Endodermal cell (in vitro differentiated cells): ENCODE measurements at regions not wholly inside any gene's neighbourhood (a gene's known extent, or its start where the extent isn't known, plus 50 kb on each side); places are given as distances from the start of the nearest gene placed in this dataset.

Source experiments
- DNase-seq: peaks from one replicate; pipeline ENCODE4 v3.0.0-alpha.2; 2017
- H3K27ac ChIP-seq: 2 replicates; pipeline ENCODE4 v1.5.1; 2013; ENCODE audit warnings: mild to moderate bottlenecking, low read depth, low read length, moderate library complexity
- H3K27me3 ChIP-seq: 2 replicates; pipeline ENCODE4 v1.6.1; 2013; ENCODE audit warnings: mild to moderate bottlenecking, low read length, moderate library complexity; ENCODE audit not compliant: insufficient read depth, control insufficient read depth, poor library complexity, severe bottlenecking
- H3K36me3 ChIP-seq: 2 replicates; pipeline ENCODE4 v1.7.0; 2013; ENCODE audit warnings: mild to moderate bottlenecking, low read length, moderate library complexity; ENCODE audit not compliant: control insufficient read depth, insufficient read depth
- H3K4me1 ChIP-seq: one replicate; pipeline ENCODE4 v1.7.0; 2013; ENCODE audit warnings: low read length; ENCODE audit not compliant: control insufficient read depth, insufficient read depth
- H3K4me3 ChIP-seq: 2 replicates; pipeline ENCODE4 v1.5.1; 2013; ENCODE audit warnings: mild to moderate bottlenecking, low read length, moderate library complexity
- H3K9ac ChIP-seq: 2 replicates; pipeline ENCODE4 v1.6.1; 2013; ENCODE audit warnings: mild to moderate bottlenecking, low read length, moderate library complexity; ENCODE audit not compliant: poor library complexity, severe bottlenecking; ENCODE audit errors: extremely low read depth
- H3K9me3 ChIP-seq: 2 replicates; pipeline ENCODE4 v1.6.1; 2013; ENCODE audit warnings: mild to moderate bottlenecking, low read length, moderate library complexity; ENCODE audit not compliant: control insufficient read depth
- H3K27ac Mint-ChIP-seq: 2 replicates; pipeline ENCODE4 v1.8.0; 2020; ENCODE audit warnings: mixed read lengths
- H3K27me3 Mint-ChIP-seq: 2 replicates; pipeline ENCODE4 v1.8.0; 2021; ENCODE audit warnings: mild to moderate bottlenecking, mixed read lengths; ENCODE audit not compliant: insufficient read depth
- H3K36me3 Mint-ChIP-seq: 2 replicates; pipeline ENCODE4 v1.8.0; 2020; ENCODE audit warnings: low read depth, mixed read lengths
- H3K4me1 Mint-ChIP-seq: 2 replicates; pipeline ENCODE4 v1.8.0; 2020; ENCODE audit warnings: mixed read lengths
- H3K4me3 Mint-ChIP-seq: 2 replicates; pipeline ENCODE4 v1.8.0; 2020; ENCODE audit warnings: mild to moderate bottlenecking, moderate library complexity, mixed read lengths
- H3K9me3 Mint-ChIP-seq: 2 replicates; pipeline ENCODE4 v1.8.0; 2020; ENCODE audit warnings: mild to moderate bottlenecking, mixed read lengths
- WGBS, 2 experiments: methylation state at CpG; one replicate each; pipeline versions ENCODE4 v1.1.5 to v1.1.7; 2013; ENCODE audit warnings: missing lambda C conversion rate in 2 of 2, mixed read lengths in 1 of 2; ENCODE audit not compliant: insufficient coverage in 1 of 2, insufficient read length in 1 of 2; 5-methylcytosine and 5-hydroxymethylcytosine counted together
- TF ChIP-seq, protein P1 (sequence below): fragments of 200-600 bp; sonication (generic); conservative IDR thresholded peaks from 2 replicates; pipeline ENCODE4 v1.5.0; 2021; ENCODE audit warnings: antibody characterized with exemption, mild to moderate bottlenecking

DNA sequence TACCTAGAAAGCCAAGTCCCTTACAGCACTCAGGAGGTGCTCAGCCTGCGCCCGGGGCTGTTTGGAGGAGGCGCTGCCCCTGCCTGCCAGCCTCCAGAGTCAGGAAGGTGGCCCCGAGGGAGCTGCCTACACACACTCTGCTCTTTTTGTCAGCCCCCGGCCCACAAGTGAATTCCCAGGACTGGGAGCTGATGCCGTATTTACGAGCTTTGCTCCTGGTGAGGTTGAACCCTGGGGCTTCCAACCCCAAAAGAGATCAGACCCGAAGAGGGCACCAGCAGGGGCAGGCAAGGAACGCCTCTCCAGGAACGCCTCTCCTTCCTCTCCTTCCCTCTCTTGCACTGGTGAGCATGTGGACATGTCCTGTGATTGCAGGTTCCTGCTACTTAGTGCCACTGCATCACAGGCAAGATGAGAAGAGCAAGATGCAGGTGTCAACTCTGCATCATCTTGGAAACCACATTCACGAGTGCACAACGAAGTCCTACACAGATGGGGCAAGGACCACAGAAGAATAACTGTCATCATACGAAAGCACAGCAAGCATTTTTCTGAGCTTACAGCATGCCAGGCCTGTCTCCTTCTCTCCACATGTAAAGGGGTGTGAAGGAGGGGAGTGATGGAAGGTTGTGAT lies 126.7 kb downstream of the NDUFA10 start:
- H3K9me3 ChIP-seq = no peaks in the 10 kb centered on the region
- no peaks in the 10 kb centered on the region for H3K4me1 ChIP-seq
- no peaks in the 10 kb centered on the region for H3K36me3 ChIP-seq
- TF ChIP-seq, protein P1, sequence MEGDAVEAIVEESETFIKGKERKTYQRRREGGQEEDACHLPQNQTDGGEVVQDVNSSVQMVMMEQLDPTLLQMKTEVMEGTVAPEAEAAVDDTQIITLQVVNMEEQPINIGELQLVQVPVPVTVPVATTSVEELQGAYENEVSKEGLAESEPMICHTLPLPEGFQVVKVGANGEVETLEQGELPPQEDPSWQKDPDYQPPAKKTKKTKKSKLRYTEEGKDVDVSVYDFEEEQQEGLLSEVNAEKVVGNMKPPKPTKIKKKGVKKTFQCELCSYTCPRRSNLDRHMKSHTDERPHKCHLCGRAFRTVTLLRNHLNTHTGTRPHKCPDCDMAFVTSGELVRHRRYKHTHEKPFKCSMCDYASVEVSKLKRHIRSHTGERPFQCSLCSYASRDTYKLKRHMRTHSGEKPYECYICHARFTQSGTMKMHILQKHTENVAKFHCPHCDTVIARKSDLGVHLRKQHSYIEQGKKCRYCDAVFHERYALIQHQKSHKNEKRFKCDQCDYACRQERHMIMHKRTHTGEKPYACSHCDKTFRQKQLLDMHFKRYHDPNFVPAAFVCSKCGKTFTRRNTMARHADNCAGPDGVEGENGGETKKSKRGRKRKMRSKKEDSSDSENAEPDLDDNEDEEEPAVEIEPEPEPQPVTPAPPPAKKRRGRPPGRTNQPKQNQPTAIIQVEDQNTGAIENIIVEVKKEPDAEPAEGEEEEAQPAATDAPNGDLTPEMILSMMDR = no peak
- no peak overlapping the region for H3K27ac Mint-ChIP-seq
- no peak overlapping the region for H3K4me3 Mint-ChIP-seq
- H3K27ac ChIP-seq = no peak overlapping the region
- no peaks in the 10 kb centered on the region for H3K27me3 ChIP-seq
- no peaks in the 10 kb centered on the region for H3K9me3 Mint-ChIP-seq
- no peaks in the 10 kb centered on the region for H3K36me3 Mint-ChIP-seq
- H3K4me3 ChIP-seq = no peak overlapping the region
- peaks cover 8% of the 10 kb centered on the region for H3K27me3 Mint-ChIP-seq
- DNase-seq = peak; percentile 21
- 93 to 98% methylated on average over 9 to 13 of the region's 13 CpGs for WGBS, 2 experiments
- no peak overlapping the region for H3K9ac ChIP-seq
- peaks cover 12% of the 10 kb centered on the region for H3K4me1 Mint-ChIP-seq

DNA sequence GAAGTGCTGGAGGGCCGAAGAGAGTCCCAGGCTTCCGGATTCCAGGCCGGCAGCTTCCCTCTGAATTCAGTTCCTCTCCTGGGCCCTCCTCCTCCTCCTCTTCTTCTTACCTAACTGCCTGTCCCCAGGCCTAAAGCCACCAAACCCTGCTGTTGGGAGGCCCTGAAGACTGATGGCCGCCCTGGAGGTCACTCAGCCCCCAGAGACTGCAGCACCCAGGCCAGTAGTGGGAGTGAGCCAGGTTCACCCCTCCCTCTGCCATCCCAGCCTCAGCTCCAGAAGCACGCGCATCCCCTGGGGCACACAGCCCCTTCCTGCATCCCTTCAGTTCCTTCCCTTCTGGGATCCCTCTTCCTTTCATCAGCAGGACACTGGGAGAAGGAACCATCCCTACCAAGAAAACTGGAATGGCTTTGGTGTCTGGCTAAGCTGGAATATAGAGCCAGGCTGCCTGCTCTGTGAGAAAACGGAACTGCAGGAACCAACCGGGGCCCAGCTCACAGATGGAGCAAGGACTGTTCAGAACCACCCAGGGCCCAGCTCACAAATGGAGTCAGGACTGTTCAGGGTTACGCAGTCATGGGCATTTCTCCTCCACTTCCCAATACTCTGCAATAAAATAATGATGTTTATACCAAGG lies 127.4 kb downstream of the NDUFA10 start:
- DNase-seq = peak; percentile 35
- Mint-ChIP-seq H3K27ac (no peak overlapping the region), H3K27me3 (peaks cover 8% of the 10 kb centered on the region), H3K4me1 (peaks cover 12% of the 10 kb centered on the region), H3K4me3 (no peak overlapping the region), H3K36me3 (no peaks in the 10 kb centered on the region), H3K9me3 (no peaks in the 10 kb centered on the region)
- TF ChIP-seq, protein P1 = no peak
- Histone ChIP-seq H3K4me1 (no peaks in the 10 kb centered on the region), H3K27ac (no peak overlapping the region), H3K27me3 (no peaks in the 10 kb centered on the region), H3K36me3 (no peaks in the 10 kb centered on the region), H3K9me3 (no peaks in the 10 kb centered on the region), H3K9ac (no peak overlapping the region), H3K4me3 (no peak overlapping the region)
- 89 to 94% methylated on average over 6 to 9 of the region's 9 CpGs for WGBS, 2 experiments

DNA sequence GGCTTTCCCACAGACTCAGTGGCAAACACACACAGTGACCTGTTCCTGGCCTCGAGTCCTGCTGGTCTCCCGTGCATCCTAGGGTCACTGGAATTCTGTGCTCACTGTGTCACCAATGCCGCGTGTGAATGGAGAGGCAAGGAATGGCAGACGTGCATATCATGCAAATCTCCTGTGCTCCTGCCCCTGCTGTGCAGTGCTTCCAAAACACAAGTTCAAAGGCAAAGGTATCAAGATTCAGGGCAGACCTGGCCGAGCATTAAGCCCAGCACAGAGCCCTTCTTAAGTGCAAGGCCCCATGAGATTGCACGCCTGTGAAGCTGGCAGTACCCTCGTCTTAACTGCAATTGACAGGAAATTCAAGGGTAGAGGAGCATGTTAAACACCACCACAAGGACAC lies 129.1 kb downstream of the NDUFA10 start:
- Mint-ChIP-seq H3K27me3 (peaks cover 8% of the 10 kb centered on the region), H3K9me3 (no peaks in the 10 kb centered on the region), H3K4me3 (no peak overlapping the region), H3K27ac (no peak overlapping the region), H3K4me1 (peaks cover 9% of the 10 kb centered on the region), H3K36me3 (no peaks in the 10 kb centered on the region)
- TF ChIP-seq, protein P1 = no peak
- Histone ChIP-seq H3K4me1 (no peaks in the 10 kb centered on the region), H3K27me3 (no peaks in the 10 kb centered on the region), H3K9ac (no peak overlapping the region), H3K27ac (no peak overlapping the region), H3K9me3 (no peaks in the 10 kb centered on the region), H3K4me3 (no peak overlapping the region), H3K36me3 (no peaks in the 10 kb centered on the region)
- DNase-seq = peak; percentile 81
- WGBS, 2 experiments = 64 to 93% methylated on average over 2 to 8 of the region's 8 CpGs
